Ovary (tissue), 3 donors: ENCODE measurements at regions not wholly inside any gene's neighbourhood (a gene's known extent, or its start where the extent isn't known, plus 50 kb on each side); places are given as distances from the start of the nearest gene placed in this dataset.

Experiments
- CTCF ChIP-seq, 3 donors: fragments of 450-650 bp in 2 of 3; fragments of 200-600 bp in 1 of 3; IDR thresholded peaks; one replicate each; pipeline versions ENCODE4 v1.5.1 to v1.8.0; 2016 to 2022; ENCODE audit warnings: antibody characterized with exemption in 3 of 3, mild to moderate bottlenecking in 1 of 3
- EP300 ChIP-seq: sonication (generic); formaldehyde crosslinking; IDR thresholded peaks from one replicate; pipeline ENCODE4 v1.6.1; 2017; ENCODE audit warnings: antibody characterized with exemption
- donor health status: DM: no; HTN: no; CAD: no.

DNA sequence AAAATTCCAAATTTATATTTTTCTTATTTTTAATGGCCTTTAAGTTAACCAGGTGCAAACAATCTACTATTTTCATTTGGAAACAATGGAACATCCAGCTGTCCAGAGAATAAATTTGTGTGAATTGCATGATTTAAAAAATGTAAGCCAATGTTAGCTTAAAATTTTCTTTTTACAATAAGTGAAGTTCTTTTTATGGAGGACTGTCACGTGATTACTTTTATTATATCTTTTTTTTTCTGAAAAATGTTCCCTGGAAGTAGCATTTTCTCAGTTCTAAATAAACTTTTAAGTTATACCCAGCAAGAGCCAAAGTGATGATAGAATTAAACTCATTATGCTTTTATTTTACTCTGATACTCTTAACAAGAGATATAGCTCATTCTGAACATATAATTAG is 267.7 kb upstream of the SLC35B3 start:
- TF ChIP-seq CTCF (IDR thresholded peaks at IDR 0.05) (no peak), EP300 (no peak)
